ENCODE measurements at regions not wholly inside any gene's neighbourhood (a gene's known extent, or its start where the extent isn't known, plus 50 kb on each side); places are given as distances from the start of the nearest gene placed in this dataset.

- TF ChIP-seq CTCF (conservative IDR thresholded peaks at IDR 0.05; ENCODE audit: low read length) = no peak
- TF ChIP-seq EZH2phosphoT487 (IDR thresholded peaks at IDR 0.05; ENCODE audit: borderline replicate concordance) = no peak
Observed at GRCh38 chr12:88351146-88351545, 209.0 kb downstream of the TMTC3 start.
